Mesodermal cell (in vitro differentiated cells): ENCODE measurements at regions not wholly inside any gene's neighbourhood (a gene's known extent, or its start where the extent isn't known, plus 50 kb on each side); places are given as distances from the start of the nearest gene placed in this dataset.
"Not testable (repeated sequence)": the region's sequence is repeated elsewhere in the genome, so short reads cannot be mapped to it uniquely, and the experiment has no call there.

Experiments
- H3K27ac ChIP-seq: 2 replicates; pipeline ENCODE4 v1.7.0; 2013; ENCODE audit warnings: mild to moderate bottlenecking, low read depth, low read length, moderate library complexity; ENCODE audit not compliant: severe bottlenecking
- H3K36me3 ChIP-seq: 2 replicates; pipeline ENCODE4 v1.7.1; 2013; ENCODE audit warnings: mild to moderate bottlenecking, low read length, moderate library complexity; ENCODE audit not compliant: control insufficient read depth, insufficient read depth
- H3K4me1 ChIP-seq: one replicate; pipeline ENCODE4 v1.7.1; 2013; ENCODE audit warnings: mild to moderate bottlenecking, low read length; ENCODE audit not compliant: insufficient read depth, control insufficient read depth, poor library complexity, severe bottlenecking
- H3K4me3 ChIP-seq: 2 replicates; pipeline ENCODE4 v1.7.0; 2013; ENCODE audit warnings: low read length, control low read depth, mild to moderate bottlenecking; ENCODE audit not compliant: insufficient read depth, poor library complexity, severe bottlenecking; ENCODE audit errors: extremely low read depth
- H3K9me3 ChIP-seq: 2 replicates; pipeline ENCODE4 v1.7.1; 2013; ENCODE audit warnings: mild to moderate bottlenecking, low read length, moderate library complexity; ENCODE audit not compliant: control insufficient read depth
- WGBS, 2 experiments: methylation state at CpG; one replicate each; pipeline ENCODE4 v1.1.5; 2013; ENCODE audit warnings: missing lambda C conversion rate in 2 of 2; ENCODE audit not compliant: insufficient coverage in 2 of 2; 5-methylcytosine and 5-hydroxymethylcytosine counted together

- Histone ChIP-seq H3K27ac (no peak overlapping the region), H3K4me1 (no peaks in the 10 kb centered on the region), H3K36me3 (peaks cover 4% of the 10 kb centered on the region), H3K9me3 (no peaks in the 10 kb centered on the region), H3K4me3 (no peak overlapping the region)
- 100% methylated on average over 1 of the region's 1 CpG for WGBS, 2 experiments
Measured at GRCh38 chr7:130950054-130950453, 216.0 kb upstream of the KLF14 start.

GRCh38 chr7:130950741-130951140 is 216.7 kb upstream of the KLF14 start:
- H3K27ac ChIP-seq = no peak overlapping the region
- H3K4me3 ChIP-seq = no peak overlapping the region
- H3K4me1 ChIP-seq = peaks cover 3% of the 10 kb centered on the region
- 94 to 96% methylated on average over 4 to 6 of the region's 6 CpGs for WGBS, 2 experiments
- H3K9me3 ChIP-seq = no peaks in the 10 kb centered on the region
- no peaks in the 10 kb centered on the region for H3K36me3 ChIP-seq

DNA sequence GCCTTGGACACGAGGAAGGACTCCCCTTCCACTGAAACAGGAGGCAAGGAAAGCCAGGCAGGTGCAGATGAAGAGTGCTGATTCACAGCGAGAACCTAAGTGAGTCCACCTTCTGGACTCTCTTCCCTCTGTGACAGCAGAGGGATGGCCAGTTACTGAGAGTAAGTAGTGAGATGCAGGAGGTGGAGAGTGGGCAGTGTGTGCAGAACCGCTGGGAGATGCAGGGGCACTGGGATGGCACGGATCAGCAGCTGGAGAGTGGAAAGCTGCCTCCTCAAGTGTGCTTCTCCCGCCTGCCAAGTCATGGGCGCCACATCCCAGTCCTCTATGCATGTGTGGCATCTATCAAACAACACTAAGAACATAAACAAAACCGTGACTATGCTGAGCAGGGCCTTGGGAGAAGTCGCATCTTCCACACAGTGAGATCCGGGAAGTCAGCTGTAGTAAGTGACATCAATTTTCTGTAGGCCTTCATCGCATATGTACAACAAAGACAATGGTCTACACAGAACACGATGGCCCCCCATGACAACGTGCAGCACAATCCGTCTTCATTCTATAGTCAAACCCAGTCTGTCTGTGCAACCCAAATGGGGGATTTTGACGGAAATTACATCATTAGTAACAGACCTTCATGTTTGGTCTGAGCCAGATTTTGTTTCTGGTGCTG is 217.4 kb upstream of the KLF14 start:
- 88 to 97% methylated on average over 12 to 13 of the region's 14 CpGs for WGBS, 2 experiments
- no peaks in the 10 kb centered on the region for H3K9me3 ChIP-seq
- no peak overlapping the region for H3K27ac ChIP-seq
- H3K4me1 ChIP-seq = peaks cover 3% of the 10 kb centered on the region
- H3K4me3 ChIP-seq = no peak overlapping the region
- no peaks in the 10 kb centered on the region for H3K36me3 ChIP-seq

- Histone ChIP-seq H3K36me3 (no peaks in the 10 kb centered on the region), H3K27ac (no peak overlapping the region), H3K9me3 (no peaks in the 10 kb centered on the region), H3K4me1 (peaks cover 3% of the 10 kb centered on the region), H3K4me3 (no peak overlapping the region)
- 86 to 88% methylated on average over 9 to 10 of the region's 16 CpGs for WGBS, 2 experiments
Measured at GRCh38 chr7:130951976-130952876, 218.2 kb upstream of the KLF14 start.

DNA sequence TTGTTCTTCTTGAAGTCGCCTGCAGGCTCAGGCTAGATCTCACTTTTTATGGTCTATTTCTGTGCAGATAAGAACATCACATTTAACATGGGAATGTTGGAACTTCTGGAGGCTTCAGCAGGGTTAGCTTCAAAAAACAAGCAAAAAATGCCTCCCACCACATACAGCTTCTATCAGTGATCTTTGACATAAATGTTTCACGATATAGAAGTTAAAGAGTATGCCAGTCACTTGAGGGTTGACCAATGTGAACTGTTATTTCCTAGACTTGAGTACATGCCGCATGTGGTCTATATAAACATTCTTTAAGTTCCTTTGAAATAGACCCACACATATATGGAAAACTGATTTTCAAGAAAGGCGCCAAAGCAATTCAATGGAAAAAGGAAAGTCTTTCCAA is 219.2 kb upstream of the KLF14 start:
- Histone ChIP-seq H3K36me3 (no peaks in the 10 kb centered on the region), H3K4me1 (peaks cover 3% of the 10 kb centered on the region), H3K4me3 (no peak overlapping the region), H3K27ac (no peak overlapping the region), H3K9me3 (no peaks in the 10 kb centered on the region)
- 100% methylated on average over 1 of the region's 4 CpGs; no CpG with 5 or more reads in 1 of the 2 experiments for WGBS, 2 experiments

DNA sequence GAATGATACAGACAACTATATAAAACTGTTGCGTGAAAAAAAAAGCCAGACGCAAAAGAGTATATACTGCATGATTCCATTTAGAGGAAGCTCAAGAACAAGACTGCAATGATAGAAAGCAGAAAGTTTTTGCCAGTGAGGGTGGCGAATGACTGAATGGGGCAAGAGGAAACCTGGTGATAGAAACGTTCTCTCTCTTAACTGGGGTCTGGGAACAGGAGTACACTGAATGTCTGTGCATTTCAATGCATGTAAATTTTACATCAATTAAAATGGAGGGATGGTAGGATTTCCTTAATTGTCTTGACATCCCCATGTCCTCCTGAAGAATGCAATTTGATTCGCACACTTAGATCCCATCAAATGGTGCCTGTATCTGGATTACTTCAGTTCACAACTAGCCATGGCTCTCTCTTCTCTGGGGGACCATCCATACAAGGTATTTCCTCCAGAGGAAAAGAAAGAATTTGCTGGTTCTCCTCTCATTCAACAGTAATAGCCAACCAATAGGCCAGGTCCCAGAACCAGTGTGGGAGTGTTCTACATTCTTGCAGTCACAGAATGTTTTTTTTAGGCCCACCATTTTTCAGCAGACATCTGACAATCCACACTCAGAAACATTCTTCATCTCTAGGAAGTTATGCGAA is 221.0 kb upstream of the KLF14 start:
- Histone ChIP-seq H3K4me1 (peaks cover 3% of the 10 kb centered on the region), H3K36me3 (peaks cover 4% of the 10 kb centered on the region), H3K27ac (no peak overlapping the region), H3K9me3 (no peaks in the 10 kb centered on the region), H3K4me3 (no peak overlapping the region)
- 92 to 98% methylated on average over 4 to 5 of the region's 6 CpGs for WGBS, 2 experiments

GRCh38 chr7:130955565-130955919 is 221.5 kb upstream of the KLF14 start:
- H3K36me3 ChIP-seq = peaks cover 4% of the 10 kb centered on the region
- no peak overlapping the region for H3K4me3 ChIP-seq
- no peaks in the 10 kb centered on the region for H3K9me3 ChIP-seq
- no peak overlapping the region for H3K27ac ChIP-seq
- H3K4me1 ChIP-seq = peaks cover 4% of the 10 kb centered on the region

DNA sequence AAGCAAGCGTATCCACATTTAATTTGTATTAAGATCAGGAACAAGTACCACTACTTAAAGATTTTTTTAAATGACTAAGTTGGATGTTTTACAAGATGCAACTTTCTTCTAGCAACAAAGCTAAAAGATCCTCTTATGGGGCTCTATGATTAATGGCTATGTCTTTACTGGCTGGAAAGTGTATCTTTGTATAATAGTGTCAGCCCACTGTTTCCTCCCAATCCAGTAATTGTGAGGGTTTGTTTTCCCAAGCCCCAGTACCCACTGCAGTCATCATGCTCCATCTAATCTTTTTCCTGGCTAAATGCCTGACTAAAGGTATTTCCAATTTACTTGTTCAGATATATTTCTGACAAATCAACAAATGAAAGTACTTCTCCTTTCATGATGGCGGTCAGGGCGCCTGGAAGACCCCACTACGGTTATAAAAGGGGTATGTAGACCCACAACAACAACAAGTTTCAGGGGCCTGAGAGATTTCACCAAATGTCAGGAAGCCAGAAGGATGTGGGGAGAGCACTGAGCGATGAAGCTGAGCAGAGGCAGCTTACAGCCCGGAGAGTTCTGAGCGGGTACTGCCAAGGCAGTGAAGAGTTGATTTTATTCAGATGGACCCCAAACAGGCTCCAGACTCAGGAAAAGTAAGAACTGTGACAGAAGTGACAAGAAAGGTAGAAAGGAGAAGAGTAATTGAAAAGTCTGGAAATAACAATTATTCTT is 222.6 kb upstream of the KLF14 start:
- Histone ChIP-seq H3K27ac (no peak overlapping the region), H3K4me3 (no peak overlapping the region), H3K36me3 (peaks cover 4% of the 10 kb centered on the region), H3K9me3 (no peaks in the 10 kb centered on the region), H3K4me1 (peaks cover 10% of the 10 kb centered on the region)
- 90 to 93% methylated on average over 3 to 6 of the region's 7 CpGs for WGBS, 2 experiments

- Histone ChIP-seq H3K4me3 (no peak overlapping the region), H3K27ac (no peak overlapping the region), H3K4me1 (peaks cover 11% of the 10 kb centered on the region), H3K36me3 (peaks cover 4% of the 10 kb centered on the region), H3K9me3 (no peaks in the 10 kb centered on the region)
- 80% methylated on average over 1 of the region's 2 CpGs; no CpG with 5 or more reads in 1 of the 2 experiments for WGBS, 2 experiments
Measured at GRCh38 chr7:130957137-130957513, 223.1 kb upstream of the KLF14 start.

GRCh38 chr7:130957722-130958435 is 223.9 kb upstream of the KLF14 start:
- 92 to 100% methylated on average over 4 of the region's 6 CpGs for WGBS, 2 experiments
- H3K9me3 ChIP-seq, H3K27ac ChIP-seq, H3K36me3 ChIP-seq, H3K4me3 ChIP-seq: not testable (repeated sequence)
- peaks cover 13% of the 10 kb centered on the region for H3K4me1 ChIP-seq
